ENCODE measurements at regions not wholly inside any gene's neighbourhood (a gene's known extent, or its start where the extent isn't known, plus 50 kb on each side); places are given as distances from the start of the nearest gene placed in this dataset.
"Not testable (repeated sequence)": the region's sequence is repeated elsewhere in the genome, so short reads cannot be mapped to it uniquely, and the experiment has no call there.

DNA sequence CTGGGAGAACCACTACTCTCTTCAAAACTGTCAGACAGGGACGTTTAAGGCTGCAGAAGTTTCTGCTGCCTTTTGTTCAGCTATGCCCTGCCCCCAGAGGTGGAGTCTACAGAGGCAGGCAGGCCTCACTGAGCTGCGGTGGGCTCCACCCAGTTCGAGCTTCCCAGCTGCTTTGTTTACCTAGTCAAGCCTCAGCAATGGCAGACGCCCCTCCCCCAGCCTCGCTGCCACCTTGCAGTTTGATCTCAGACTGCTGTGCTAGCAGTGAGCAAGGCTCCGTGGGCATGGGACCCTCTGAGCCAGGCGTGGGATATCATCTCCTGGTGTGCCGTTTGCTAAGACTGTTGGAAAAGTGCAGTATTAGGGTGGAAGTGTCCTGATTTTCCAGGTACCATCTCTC is 258.6 kb upstream of the GOT2 start:
- not testable (repeated sequence) for DNase-seq

DNA sequence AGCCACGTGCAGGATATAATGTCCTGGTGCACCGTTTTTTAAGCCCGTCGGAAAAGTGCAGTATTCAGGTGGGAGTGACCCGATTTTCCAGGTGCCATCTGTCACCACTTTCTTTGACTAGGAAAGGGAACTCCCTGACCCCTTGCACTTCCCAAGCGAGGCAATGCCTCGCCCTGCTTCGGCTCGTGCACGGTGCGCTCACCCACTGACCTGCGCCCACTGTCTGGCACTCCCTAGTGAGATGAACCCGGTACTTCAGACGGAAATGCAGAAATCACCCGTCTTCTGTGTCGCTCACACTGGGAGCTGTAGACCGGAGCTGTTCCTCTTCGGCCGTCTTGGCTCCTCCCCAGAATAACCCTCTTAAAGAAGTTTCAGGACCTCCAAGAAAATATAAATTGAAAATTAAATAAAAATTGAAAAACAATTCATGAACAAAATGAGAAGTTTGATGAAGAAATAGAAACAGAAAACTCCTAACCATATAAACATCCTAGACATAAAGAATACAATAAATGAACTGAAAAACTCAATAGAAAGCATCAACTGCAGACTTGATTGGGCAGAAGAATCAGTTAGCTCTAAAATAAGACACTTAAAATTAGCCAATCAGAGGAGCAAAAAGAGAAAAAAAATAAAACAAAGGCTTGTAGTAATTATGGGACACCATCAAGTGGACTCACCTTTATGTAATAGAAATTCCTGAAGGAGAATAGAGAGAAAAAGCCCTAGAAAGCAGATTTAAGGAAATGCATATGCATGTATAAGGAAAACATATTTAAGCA is 249.3 kb upstream of the GOT2 start:
- DNase-seq: not testable (repeated sequence)

DNA sequence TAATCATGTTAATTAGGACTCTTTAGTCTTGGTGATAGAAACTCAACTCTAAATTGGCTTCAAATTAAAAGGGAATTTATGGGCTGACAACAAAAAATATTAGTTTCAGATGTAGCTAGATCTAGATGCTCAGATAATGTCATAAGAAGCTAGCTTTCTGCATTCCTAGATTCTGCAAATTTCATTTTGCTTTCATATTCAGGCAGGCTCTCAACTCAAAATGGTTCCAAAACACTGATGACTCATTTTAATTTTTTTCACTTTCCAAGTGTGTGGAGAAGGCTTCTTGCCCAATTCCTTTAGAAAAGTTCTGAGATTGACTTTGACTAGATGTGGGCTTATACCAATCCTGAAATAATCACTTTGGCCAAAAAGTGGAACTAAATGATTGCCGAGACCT is 236.7 kb upstream of the GOT2 start:
- DNase-seq: no peak

DNA sequence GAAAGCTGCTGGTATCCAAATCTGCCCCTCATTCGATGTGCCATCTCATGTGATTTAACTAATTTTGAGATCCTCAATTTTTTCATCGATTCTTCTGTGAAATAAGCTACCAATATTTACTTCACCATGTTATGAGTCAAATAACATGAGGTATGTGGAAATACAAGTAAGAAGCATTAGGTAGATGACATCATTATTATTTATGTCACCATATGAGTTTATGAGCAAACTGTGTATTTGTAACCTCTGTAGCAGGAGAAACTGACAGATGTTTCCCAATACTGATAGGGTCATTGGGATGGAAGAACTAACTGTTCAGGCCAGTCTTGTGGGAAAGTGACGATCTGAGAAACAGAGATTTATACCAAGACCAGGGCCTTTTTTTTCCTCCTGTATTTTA is 229.4 kb upstream of the GOT2 start:
- no peak for DNase-seq

DNA sequence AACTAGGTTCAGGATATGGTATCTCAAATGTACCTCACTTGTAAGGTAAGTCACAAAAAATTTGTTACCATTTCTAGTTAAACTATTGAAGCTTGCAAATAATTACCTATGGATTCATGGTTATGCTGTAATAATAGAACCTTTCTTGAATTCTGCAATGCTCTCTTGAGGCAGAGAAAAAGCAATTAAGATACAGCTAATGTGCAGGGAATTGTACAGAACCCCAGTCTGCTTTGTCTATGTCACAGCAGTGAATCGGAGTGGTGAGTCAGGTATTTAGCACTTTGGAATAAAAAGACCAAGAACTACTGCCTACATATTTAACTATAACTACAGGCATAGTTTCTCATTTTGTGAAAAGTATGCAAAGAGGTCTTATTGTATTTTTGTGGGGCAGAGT is 228.7 kb upstream of the GOT2 start:
- no peak for DNase-seq

DNA sequence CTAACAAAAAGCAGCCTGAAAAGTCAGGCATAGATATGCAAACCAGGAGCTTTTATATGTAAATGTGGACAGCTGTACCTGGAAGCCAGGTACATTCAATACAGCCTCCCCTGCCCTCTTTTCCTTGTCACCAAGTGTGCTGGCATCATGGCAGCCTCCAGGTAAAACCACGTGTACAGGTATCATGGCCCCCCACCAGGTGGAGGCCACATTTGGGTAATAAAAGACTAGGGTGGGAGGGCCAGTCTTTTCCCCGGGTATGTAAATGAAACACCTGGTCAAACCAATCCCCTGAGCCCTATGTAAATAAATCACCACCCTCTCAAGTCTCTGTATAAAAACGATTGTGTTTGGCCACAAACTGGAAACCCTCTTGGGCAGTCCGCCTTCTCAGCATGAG is 226.4 kb upstream of the GOT2 start:
- no peak for DNase-seq

DNA sequence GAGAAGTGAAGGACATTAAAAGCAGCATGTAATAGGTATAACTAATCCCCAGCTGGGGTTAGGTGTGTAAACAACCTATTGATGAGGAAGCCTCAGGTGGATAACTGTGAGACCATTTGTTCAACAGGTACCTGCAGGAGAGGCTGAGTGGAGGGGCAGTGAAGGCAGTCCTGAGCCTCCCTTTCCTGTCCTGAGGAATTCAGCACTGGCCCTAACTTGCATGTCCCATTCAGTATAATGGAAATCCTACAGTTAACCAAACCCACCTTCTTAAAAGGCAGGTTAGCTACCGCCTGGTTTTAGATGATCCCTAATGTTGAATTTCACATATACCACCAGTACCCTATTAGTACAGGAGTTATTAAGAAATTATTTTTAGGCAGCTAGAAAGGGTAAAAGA is 225.9 kb upstream of the GOT2 start:
- DNase-seq: no peak

DNA sequence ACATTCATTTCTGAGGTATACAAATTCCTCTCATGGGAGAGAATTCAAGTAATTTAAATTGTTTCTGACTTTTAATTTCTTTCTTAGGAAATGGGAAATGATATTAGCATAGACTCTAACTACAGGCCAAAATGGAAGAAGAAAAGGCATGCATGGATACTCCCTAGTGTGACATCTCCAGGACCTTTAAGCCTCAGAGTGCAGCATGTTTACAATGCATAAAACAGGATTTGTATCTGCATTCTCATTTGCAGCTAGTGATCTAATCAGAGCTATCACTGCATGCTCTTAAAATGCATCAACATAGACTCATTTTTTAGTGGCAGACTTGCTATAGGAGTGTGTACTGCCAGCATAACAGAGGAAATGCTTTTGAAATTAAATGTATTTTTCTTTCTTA is 224.6 kb upstream of the GOT2 start:
- DNase-seq: no peak

DNA sequence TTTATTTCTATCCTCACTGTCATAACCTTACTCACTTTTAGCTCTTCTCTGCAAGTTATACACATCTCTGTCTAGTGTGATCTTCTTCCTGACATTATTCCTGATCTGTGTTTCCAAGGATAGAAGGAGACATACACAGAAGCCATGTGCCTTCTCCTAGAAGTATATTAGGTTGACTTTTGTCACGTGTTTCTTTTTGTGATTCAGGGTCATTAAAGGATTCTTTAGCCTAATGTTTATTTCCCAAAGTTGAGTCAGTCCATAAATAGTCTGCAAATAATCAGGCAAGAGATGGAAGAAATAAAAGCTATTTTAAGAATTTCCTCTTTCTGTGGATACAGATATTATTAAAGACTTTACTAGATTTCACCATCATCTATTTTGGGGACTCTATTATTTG is 214.1 kb upstream of the GOT2 start:
- DNase-seq: no peak

DNA sequence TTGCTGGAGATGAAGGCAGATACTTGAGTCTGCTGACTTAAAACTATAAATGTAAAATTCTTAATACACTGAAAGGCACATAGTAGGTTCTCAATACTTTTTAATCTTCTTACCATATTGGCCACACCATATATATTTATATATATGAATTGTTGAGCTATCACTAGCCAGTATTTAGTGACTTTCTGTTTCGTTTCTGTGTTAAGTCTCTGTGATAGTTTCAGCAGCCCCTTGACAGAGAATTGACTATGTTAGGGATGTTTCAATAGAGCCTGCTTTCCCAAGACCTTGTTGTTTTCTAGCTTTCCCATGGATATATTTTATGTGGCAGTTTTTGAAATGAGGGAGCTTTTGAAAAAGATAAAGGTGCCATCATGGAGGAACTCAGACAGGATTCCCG is 206.5 kb upstream of the GOT2 start:
- DNase-seq: no peak

DNA sequence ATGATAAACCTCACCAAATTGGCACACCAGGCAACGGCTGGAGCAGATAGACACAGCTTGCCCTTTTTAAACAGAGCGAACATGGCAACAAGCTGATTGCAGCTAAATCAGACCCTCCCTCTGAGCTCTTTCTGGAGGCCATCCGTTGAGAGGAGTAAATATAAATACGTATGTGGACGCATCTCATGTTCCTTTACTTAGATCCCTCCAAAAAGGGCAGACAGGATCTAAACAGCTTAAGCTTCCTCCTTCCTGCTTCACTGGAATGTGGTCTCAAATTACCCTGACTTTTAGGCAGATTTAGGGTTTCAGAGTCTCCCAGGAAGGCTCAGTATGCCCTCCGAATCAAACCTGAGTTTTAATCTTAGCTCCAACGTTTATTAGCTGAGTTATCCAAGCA is 204.7 kb upstream of the GOT2 start:
- DNase-seq: no peak

DNA sequence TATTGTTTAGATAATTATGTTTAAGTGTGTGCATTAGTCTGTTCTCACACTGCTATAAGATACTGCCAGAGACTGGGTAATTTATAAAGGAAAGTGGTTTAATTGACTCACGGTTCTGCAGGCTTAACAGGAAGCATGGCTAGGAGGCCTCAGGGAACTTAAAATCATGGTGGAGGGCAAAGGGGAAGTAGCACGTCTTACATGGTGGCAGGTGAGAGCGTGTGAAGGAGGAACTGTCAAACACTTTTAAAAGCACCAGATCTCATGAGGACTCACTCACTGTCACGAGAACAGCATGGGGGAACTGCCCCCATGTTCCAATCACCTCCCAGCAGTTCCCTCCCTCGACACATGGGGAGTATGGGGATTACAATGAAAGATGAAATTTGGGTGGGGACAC is 203.5 kb upstream of the GOT2 start:
- no peak for DNase-seq

DNA sequence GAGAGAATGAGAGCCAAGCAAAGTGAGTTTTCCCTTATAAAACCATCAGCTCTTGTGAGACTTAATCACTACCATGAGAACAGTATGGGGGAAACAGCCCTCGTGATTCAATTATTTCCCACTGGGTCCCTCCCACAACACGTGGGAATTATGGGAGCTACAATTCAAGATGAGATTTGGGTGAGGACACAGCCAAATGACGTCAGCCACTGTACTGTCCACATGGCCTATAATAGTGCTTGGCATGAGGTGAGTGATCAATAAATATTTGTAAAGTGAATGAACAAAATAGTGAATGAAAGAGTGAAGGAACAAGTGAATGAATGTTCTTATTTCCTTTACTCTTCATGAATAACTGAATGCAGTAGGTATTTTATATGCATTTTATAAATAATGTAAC is 199.1 kb upstream of the GOT2 start:
- DNase-seq: no peak

DNA sequence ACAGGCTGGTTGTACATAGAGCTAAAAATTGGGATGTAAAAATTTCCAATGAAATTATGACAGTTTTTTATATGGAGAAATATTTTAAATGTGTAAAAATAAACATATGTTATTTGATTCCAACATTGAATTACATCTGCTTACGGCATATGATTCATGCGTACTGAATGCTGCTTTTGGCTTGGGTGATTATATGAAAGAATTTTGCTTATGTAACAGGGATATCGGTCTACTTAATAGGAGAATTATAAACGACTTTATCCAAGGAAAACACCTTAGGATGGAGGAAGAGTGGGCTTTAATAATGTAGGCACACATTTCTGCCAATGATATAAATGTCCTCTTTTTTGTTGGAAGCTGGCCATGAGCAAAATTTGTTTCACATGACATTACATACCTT is 197.3 kb upstream of the GOT2 start:
- DNase-seq: no peak

DNA sequence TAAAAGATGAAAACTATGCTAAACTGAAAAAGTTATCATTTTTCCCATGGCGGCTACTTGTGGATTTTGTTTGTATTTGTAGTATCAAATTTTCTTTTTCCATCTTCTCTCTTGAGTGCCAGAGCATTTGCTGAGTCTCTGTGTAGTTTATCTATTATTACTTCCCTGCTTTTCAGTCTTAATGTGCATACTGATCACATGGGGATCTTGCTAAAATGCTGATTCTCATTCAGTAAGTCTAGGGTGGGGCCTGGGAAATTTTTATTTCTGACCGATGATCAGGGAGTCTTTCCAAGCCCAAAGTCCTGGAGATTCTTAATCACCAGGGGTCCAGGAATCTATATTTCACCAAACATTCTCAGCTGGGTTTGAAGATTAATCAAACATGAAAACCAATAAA is 189.0 kb upstream of the GOT2 start:
- DNase-seq: no peak

DNA sequence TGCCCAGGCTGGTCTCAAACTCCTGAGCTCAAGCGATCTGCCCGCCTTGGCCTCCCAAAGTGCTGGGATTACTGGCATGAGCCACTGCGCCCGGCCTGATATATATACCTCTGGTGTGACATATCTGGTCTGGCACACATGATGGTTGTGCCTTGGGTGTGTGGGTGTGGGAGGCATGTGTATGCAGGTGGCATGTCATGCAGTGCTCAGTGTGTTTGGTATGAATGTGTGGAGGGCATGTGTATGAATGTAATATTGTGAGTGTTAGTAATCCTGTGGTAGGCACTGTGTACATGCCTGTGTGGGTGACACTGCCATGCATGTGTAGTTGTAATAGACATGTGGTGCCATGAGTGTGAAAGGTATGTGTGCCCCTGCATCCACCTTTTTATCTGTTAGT is 179.3 kb upstream of the GOT2 start:
- DNase-seq: no peak

DNA sequence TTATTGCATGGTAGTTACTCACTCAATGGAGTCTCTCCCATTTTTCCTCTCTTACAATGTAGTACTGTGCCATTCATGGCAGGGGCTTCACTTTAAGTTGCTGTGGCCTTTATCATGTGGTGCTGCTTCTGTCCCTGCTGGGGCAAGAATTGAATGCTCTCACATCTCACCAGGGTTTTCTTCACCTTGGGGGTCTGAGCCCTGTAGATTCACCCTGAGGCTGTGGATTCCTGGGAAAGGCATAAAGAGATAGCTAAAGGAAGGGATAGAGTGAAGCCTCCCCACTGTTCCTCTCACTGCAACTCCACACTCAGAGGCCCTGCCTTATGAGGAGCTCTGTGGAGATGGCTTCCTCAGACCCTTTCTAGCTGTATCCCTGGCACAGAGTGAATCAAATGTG is 178.5 kb upstream of the GOT2 start:
- no peak for DNase-seq

DNA sequence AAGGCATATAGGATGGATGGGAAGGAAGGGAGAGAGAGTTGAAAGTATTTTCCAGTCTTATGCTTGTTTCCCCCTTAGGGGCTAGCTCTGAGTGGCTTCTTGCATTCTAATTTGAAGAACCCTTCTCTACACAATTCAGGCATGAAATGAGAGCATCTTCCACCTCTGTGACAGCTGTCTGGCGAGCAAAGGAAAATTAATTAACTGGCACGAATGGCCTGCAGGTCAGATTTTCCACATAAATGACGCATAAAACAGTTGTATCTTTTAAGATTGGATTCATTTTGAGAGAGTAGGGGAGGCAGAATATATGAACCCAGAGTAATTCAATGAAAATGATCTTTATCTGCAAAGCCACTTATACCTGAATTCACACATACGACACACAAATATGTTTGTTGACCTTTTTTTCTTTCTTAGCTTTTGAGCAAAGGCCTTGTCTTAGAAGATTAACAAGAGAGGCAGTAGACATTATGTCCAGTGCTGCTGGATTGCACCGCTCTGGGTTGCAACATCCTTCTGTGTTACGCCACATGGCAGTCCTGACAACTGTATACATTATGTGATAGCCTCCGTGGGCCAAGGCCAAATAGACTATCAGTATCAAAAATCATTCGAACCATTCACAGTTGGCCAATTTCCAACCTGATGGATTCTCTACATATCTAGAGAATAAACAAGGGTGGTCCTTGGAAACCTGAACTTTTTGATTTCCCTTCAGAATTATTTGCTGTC is 173.0 kb upstream of the GOT2 start:
- DNase-seq: no peak

DNA sequence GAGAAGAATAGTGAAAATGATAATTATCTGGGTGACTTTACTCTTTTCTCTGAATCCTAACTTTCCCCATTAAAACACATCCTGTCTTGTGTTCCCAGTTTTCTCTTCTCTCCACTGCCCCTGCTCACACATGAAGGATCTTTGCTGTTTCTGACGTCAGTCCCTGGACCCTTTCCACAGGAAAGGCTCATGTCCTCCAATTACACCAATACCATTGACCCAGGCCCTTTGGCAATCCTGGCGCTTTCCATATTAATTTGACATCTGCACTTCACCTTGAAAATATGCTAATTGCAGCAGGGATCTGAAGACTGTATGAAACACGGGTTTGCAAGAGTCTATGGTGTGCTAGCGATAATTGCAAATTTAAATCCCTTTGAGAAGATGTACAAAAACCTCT is 170.2 kb upstream of the GOT2 start:
- no peak for DNase-seq

DNA sequence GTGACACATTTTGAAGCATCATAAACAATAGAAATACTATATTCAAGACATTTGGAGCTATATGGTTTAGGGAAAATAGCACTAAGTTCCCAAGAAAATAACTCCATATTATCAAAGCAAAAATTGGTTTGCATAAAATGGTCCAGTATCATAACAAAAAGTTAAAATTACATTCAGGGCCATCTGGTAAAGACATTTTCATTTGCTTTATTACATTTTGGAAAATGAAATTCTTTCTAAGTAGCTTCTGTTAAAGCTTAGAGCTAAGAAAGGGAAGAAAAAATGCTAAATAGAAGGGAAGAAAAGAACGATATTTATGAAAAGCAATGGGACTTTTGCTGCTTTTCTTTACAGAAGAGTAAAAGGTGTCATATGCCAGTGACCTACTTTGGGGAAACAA is 155.4 kb upstream of the GOT2 start:
- no peak for DNase-seq

DNA sequence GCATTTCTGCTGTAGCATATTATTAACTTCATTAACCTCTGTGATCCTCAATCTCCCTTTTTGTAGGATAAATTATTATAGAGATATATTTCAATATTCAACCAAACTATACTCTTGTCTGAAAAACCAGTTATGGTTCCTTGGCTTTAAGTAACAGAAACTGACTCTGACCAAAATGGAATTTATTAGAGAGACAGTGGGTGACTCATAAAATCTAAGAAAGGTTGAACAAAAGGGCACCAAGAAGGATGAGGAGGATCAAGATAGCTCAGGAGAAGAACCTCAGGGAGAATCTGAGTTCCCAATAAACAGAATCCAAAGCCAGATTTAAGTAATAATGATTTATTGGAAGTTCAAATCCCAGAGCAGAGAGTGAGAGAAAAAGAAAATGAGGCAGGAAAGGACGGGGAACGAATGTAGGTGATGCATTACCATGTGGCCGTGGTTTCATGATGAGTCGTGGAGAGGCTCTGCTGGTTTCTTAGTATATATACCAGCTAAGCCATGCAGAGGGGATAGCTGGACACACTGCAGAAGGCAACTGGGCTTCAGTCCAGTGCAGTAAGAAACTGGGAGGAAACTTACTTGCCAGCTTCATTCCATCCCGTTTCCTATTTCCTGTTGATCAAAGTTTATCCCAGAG is 151.5 kb upstream of the GOT2 start:
- DNase-seq: no peak

DNA sequence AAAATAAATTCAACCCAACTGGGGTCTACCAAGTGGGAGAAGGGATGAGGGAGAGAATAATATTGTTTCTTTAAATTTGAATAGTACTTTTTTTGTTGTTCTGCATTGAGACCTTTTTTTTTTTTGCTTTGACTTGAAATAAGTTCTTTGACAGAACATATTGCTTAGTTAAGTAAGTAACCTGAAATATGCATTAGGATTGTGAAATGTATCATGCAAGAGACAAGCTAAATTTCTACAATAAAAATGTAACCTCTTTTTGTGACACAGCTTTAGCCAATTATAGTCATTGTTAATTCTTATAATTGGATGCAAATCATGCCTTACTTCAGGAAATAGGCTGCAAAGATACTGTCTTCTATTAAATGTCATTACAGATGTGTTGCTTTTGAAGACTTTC is 150.0 kb upstream of the GOT2 start:
- no peak for DNase-seq

DNA sequence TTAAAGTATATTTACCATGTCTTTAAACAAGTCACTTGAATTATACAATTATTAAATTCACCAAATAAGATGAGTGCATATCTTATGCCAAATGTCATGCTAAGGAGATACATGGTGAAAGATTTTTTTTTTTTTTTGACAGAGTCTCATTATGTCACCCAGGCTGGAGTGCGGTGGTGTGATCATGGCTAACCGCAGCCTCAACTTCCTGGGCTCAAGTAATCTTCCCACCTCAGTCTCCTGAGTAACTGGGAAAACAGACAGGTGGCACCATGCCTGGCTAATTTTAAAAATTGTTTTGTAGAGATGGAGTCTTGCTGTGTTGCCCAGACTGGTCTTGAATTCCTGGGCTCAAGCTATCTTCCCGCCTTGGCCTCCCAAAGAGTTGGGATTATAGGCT is 149.0 kb upstream of the GOT2 start:
- DNase-seq: no peak

DNA sequence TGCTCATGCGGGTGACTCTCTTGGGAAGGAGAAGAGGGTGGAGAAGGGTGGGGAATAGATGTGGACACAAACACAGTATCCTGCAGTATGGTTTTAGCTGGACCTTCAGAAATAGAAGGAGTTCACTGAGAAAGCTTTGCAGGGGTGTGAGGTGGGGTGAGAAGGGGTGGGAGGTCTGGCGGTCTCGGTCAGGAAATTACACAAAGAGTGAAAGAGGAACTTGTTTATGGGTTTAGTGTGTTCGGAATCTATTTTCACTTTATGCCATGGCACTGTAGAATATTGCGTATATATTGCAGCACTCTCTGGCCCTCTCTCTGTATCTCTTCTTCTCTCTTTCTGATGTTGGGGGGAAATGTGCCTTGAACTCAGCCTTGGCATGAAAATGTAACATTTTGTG is 148.2 kb upstream of the GOT2 start:
- no peak for DNase-seq
